NT2/D1 (cell line): ENCODE measurements at regions not wholly inside any gene's neighbourhood (a gene's known extent, or its start where the extent isn't known, plus 50 kb on each side); places are given as distances from the start of the nearest gene placed in this dataset.

Experiments
- DNase-seq: peaks from one replicate; pipeline ENCODE4 v3.0.0-alpha.2; 2011; ENCODE audit warnings: low read depth, low spot score
- H3K27me3 ChIP-seq: 2 replicates; pipeline ENCODE4 v1.6.0; 2011; ENCODE audit warnings: mild to moderate bottlenecking; ENCODE audit not compliant: insufficient read length, insufficient read depth
- H3K36me3 ChIP-seq: 2 replicates; pipeline ENCODE4 v1.6.1; 2011; ENCODE audit warnings: mild to moderate bottlenecking, low read length, mixed read lengths; ENCODE audit not compliant: insufficient read depth, insufficient read length
- H3K4me1 ChIP-seq: 2 replicates; pipeline ENCODE4 v1.5.1; 2011; ENCODE audit not compliant: insufficient read depth, insufficient read length
- H3K4me3 ChIP-seq: 2 replicates; pipeline ENCODE4 v1.5.1; 2011; ENCODE audit warnings: low read depth; ENCODE audit not compliant: insufficient read length
- H3K9ac ChIP-seq: 2 replicates; pipeline ENCODE4 v1.6.0; 2011; ENCODE audit warnings: low read depth; ENCODE audit not compliant: insufficient read length
- H3K9me3 ChIP-seq: 2 replicates; pipeline ENCODE4 v1.5.1; 2011; ENCODE audit warnings: mild to moderate bottlenecking, low read length; ENCODE audit not compliant: insufficient read depth
- SUZ12 ChIP-seq: IDR thresholded peaks from 2 replicates; pipeline ENCODE4 v1.6.1; 2011; ENCODE audit not compliant: insufficient read length, insufficient read depth; ENCODE audit errors: extremely low read depth
- YY1 ChIP-seq: IDR thresholded peaks from 2 replicates; pipeline ENCODE4 v1.6.1; 2011; ENCODE audit not compliant: insufficient read length, insufficient read depth
- ZNF274 ChIP-seq: IDR thresholded peaks from 2 replicates; pipeline ENCODE4 v1.6.1; 2011; ENCODE audit warnings: mild to moderate bottlenecking, low read depth, low read length

- Histone ChIP-seq H3K4me1 (no peaks in the 10 kb centered on the region), H3K9ac (no peak overlapping the region), H3K9me3 (0 out of 2 replicates have a peak, but pooled peaks cover 13% of the 10 kb centered on the region), H3K4me3 (no peak overlapping the region), H3K27me3 (no peaks in the 10 kb centered on the region), H3K36me3 (no peaks in the 10 kb centered on the region)
- no peak for DNase-seq
- TF ChIP-seq SUZ12: no peak
These were observed 187.4 kb downstream of the PHLDA1 start for GRCh38 chr12:75844049-75844770.

- 0 out of 2 replicates have a peak, but pooled peaks cover 13% of the 10 kb centered on the region for H3K9me3 ChIP-seq
- DNase-seq: no peak
- TF ChIP-seq ZNF274 (no peak), YY1 (no peak), SUZ12 (no peak)
- no peaks in the 10 kb centered on the region for H3K4me1 ChIP-seq
- H3K27me3 ChIP-seq: no peaks in the 10 kb centered on the region
- H3K4me3 ChIP-seq: no peak overlapping the region
- no peaks in the 10 kb centered on the region for H3K36me3 ChIP-seq
- H3K9ac ChIP-seq: no peak overlapping the region
These were observed 189.5 kb downstream of the PHLDA1 start for GRCh38 chr12:75842090-75842489.

- 0 out of 2 replicates have a peak, but pooled peaks cover 7% of the 10 kb centered on the region for H3K9me3 ChIP-seq
- no peak for TF ChIP-seq YY1
- TF ChIP-seq SUZ12: no peak
- no peak for TF ChIP-seq ZNF274
- H3K4me1 ChIP-seq: no peaks in the 10 kb centered on the region
- no peak overlapping the region for H3K9ac ChIP-seq
- H3K36me3 ChIP-seq: no peaks in the 10 kb centered on the region
- DNase-seq: no peak
- H3K27me3 ChIP-seq: no peaks in the 10 kb centered on the region
- no peak overlapping the region for H3K4me3 ChIP-seq
These were observed 190.6 kb downstream of the PHLDA1 start for GRCh38 chr12:75840994-75841355.

- H3K9me3 ChIP-seq: 0 out of 2 replicates have a peak, but pooled peaks cover 4% of the 10 kb centered on the region
- DNase-seq: no peak
- H3K36me3 ChIP-seq: no peaks in the 10 kb centered on the region
- H3K4me1 ChIP-seq: no peaks in the 10 kb centered on the region
- no peak overlapping the region for H3K4me3 ChIP-seq
- H3K9ac ChIP-seq: no peak overlapping the region
- TF ChIP-seq ZNF274: no peak
- TF ChIP-seq SUZ12: no peak
- TF ChIP-seq YY1: no peak
- no peaks in the 10 kb centered on the region for H3K27me3 ChIP-seq
These were observed 193.3 kb downstream of the PHLDA1 start for GRCh38 chr12:75838309-75838708.

GRCh38 chr12:75837700-75838099 lies 193.9 kb downstream of the PHLDA1 start:
- Histone ChIP-seq H3K9ac (no peak overlapping the region), H3K4me1 (no peaks in the 10 kb centered on the region), H3K4me3 (no peak overlapping the region), H3K36me3 (no peaks in the 10 kb centered on the region), H3K27me3 (no peaks in the 10 kb centered on the region), H3K9me3 (0 out of 2 replicates have a peak, but pooled peaks cover 4% of the 10 kb centered on the region)
- TF ChIP-seq YY1: no peak
- TF ChIP-seq ZNF274: no peak
- DNase-seq: no peak

GRCh38 chr12:75836533-75836932 lies 195.0 kb downstream of the PHLDA1 start:
- H3K36me3 ChIP-seq: no peaks in the 10 kb centered on the region
- H3K4me3 ChIP-seq: no peak overlapping the region
- H3K9ac ChIP-seq: no peak overlapping the region
- no peaks in the 10 kb centered on the region for H3K27me3 ChIP-seq
- 0 out of 2 replicates have a peak, but pooled peaks cover 4% of the 10 kb centered on the region for H3K9me3 ChIP-seq
- TF ChIP-seq SUZ12 (no peak), YY1 (no peak), ZNF274 (no peak)
- DNase-seq: no peak
- H3K4me1 ChIP-seq: no peaks in the 10 kb centered on the region

GRCh38 chr12:75834591-75834990 lies 197.0 kb downstream of the PHLDA1 start:
- Histone ChIP-seq H3K27me3 (no peaks in the 10 kb centered on the region), H3K4me1 (no peaks in the 10 kb centered on the region), H3K9me3 (0 out of 2 replicates have a peak, but pooled peaks cover 4% of the 10 kb centered on the region), H3K9ac (no peak overlapping the region), H3K36me3 (no peaks in the 10 kb centered on the region), H3K4me3 (no peak overlapping the region)
- TF ChIP-seq YY1 (no peak), SUZ12 (no peak), ZNF274 (no peak)
- no peak for DNase-seq

- no peaks in the 10 kb centered on the region for H3K27me3 ChIP-seq
- DNase-seq: no peak
These were observed 198.3 kb downstream of the PHLDA1 start for GRCh38 chr12:75833268-75833667.

More at GRCh38 chr12:75833268-75833667, 198.3 kb downstream of the PHLDA1 start:
- no peak overlapping the region for H3K9ac ChIP-seq
- no peak for TF ChIP-seq ZNF274
- no peak for TF ChIP-seq YY1
- no peak for TF ChIP-seq SUZ12
- H3K36me3 ChIP-seq: no peaks in the 10 kb centered on the region
- no peaks in the 10 kb centered on the region for H3K9me3 ChIP-seq
- H3K4me1 ChIP-seq: no peaks in the 10 kb centered on the region
- H3K4me3 ChIP-seq: no peak overlapping the region
